BLaER1 treated with 17β-estradiol and CSF1 and Interleukin-3, amounts not matched to agents 10 nM and 100 nM (cell line): ENCODE measurements at regions not wholly inside any gene's neighbourhood (a gene's known extent, or its start where the extent isn't known, plus 50 kb on each side); places are given as distances from the start of the nearest gene placed in this dataset.

Source experiments
- H3K27ac ChIP-seq, 11 experiments: shearing (Covaris generic); formaldehyde crosslinking; 2 replicates each; pipeline ENCODE4 v1.8.1; 2022
- H3K27me3 ChIP-seq, 11 experiments: shearing (Covaris generic); formaldehyde crosslinking; 2 replicates each; pipeline ENCODE4 v1.8.1; 2022
- H3K36me3 ChIP-seq, 11 experiments: shearing (Covaris generic); formaldehyde crosslinking; 2 replicates each; pipeline ENCODE4 v1.8.1; 2022
- H3K4me1 ChIP-seq, 10 experiments: shearing (Covaris generic); formaldehyde crosslinking; 2 replicates each; pipeline ENCODE4 v1.8.1; 2022
- H3K4me2 ChIP-seq, 11 experiments: shearing (Covaris generic); formaldehyde crosslinking; 2 replicates each; pipeline ENCODE4 v1.8.1; 2022
- H3K4me3 ChIP-seq, 10 experiments: shearing (Covaris generic); formaldehyde crosslinking; 2 replicates each; pipeline ENCODE4 v1.8.1; 2022
- H3K9ac ChIP-seq, 11 experiments: shearing (Covaris generic); formaldehyde crosslinking; 2 replicates each; pipeline ENCODE4 v1.8.1; 2022
- H3K9me3 ChIP-seq, 11 experiments: shearing (Covaris generic); formaldehyde crosslinking; replicated peaks in 1 of 11; 2 replicates each; pipeline ENCODE4 v1.8.1; 2022
- H4K20me1 ChIP-seq, 11 experiments: shearing (Covaris generic); formaldehyde crosslinking; 2 replicates each; pipeline ENCODE4 v1.8.1; 2022
- Cebpa-rat ChIP-seq, 11 experiments: shearing (Covaris generic); IDR thresholded peaks; 2 replicates each; pipeline ENCODE4 v1.8.1; 2022

DNA sequence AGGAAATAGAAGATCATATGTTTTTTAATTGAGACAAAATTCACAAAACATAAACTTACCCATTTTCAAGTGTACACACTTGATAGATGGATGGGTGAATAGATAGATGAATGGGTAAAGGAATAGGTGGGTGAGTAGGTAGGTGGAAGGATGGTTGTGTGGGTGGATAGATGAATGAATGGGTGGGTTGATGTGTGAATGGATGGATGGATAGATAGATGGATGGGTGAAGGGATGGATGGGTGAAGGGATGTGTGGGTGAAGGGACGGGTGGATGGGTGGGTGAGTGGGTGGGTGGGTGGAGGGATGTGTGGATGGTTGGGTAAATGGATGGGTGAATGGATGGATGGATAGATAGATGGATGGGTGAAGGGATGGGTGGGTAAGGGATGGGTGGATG, 86.1 kb upstream of the KCND3 start:
- no peaks in the 10 kb centered on the region for H4K20me1 ChIP-seq

DNA sequence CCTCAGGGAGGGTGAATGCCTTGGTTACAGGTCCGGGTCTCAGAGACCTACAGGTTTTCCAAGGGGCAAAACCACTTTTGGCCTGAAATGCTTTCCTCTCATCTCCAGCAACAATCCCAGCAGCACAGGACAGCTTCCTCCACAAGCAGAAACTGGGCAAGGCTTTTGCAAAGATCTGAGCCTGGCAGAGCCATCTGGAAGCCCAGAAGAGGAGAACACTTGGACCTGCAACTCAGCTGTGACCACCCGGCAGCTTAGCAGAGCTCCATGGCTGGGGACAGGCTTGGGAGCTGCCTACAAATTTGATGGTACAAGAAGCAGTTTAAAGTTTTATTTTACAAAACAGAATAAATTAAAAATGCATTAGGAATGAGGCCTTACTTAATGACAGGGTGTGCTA, 90.0 kb upstream of the KCND3 start:
- no peak overlapping the region for H3K4me2 ChIP-seq
- no peaks in the 10 kb centered on the region for H3K4me1 ChIP-seq
- H3K4me3 ChIP-seq = no peak overlapping the region
- TF ChIP-seq Cebpa-rat (IDR thresholded peaks at IDR 0.05) = no peak
- H3K9me3 ChIP-seq = no peaks in the 10 kb centered on the region
- no peaks in the 10 kb centered on the region for H3K36me3 ChIP-seq
- H3K27ac ChIP-seq = no peak overlapping the region
- H3K27me3 ChIP-seq = no peaks in the 10 kb centered on the region
- no peaks in the 10 kb centered on the region for H4K20me1 ChIP-seq
- H3K9ac ChIP-seq = no peak overlapping the region

More for the DNA sequence above, 86.1 kb upstream of the KCND3 start:
- no peak overlapping the region for H3K4me2 ChIP-seq
- H3K9me3 ChIP-seq = peaks cover 9 to 22% (median 14%) of the 10 kb centered on the region in 11 experiments
- no peaks in the 10 kb centered on the region for H3K27me3 ChIP-seq
- no peak for TF ChIP-seq Cebpa-rat (IDR thresholded peaks at IDR 0.05)
- no peaks in the 10 kb centered on the region for H3K4me1 ChIP-seq
- no peak overlapping the region for H3K27ac ChIP-seq
- H3K36me3 ChIP-seq = no peaks in the 10 kb centered on the region
- no peak overlapping the region for H3K9ac ChIP-seq
- no peak overlapping the region for H3K4me3 ChIP-seq

DNA sequence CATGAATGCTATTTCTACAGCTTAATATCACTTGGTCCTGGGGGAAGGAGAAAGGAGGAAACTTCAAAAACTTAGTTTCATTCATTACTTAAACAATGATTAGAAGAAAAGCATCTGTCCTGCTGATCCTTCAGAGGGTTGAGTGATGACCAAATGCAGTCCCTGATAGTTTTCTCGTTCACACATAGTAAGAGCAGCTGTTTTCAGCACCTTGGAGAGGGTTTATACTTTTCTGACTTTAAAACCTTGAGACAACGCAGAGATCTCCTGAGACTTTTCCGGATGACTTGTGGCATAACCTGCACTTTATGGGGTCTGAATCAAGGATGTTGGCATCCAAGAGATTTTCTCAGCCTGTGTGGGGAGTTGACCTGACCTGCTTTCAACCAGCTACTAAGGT, 94.0 kb upstream of the KCND3 start:
- TF ChIP-seq Cebpa-rat (IDR thresholded peaks at IDR 0.05) = no peak
- Histone ChIP-seq H4K20me1 (no peaks in the 10 kb centered on the region), H3K4me2 (no peak overlapping the region), H3K27me3 (no peaks in the 10 kb centered on the region), H3K27ac (no peak overlapping the region), H3K9me3 (no peaks in the 10 kb centered on the region), H3K9ac (no peak overlapping the region), H3K36me3 (no peaks in the 10 kb centered on the region), H3K4me3 (no peak overlapping the region), H3K4me1 (no peaks in the 10 kb centered on the region)

DNA sequence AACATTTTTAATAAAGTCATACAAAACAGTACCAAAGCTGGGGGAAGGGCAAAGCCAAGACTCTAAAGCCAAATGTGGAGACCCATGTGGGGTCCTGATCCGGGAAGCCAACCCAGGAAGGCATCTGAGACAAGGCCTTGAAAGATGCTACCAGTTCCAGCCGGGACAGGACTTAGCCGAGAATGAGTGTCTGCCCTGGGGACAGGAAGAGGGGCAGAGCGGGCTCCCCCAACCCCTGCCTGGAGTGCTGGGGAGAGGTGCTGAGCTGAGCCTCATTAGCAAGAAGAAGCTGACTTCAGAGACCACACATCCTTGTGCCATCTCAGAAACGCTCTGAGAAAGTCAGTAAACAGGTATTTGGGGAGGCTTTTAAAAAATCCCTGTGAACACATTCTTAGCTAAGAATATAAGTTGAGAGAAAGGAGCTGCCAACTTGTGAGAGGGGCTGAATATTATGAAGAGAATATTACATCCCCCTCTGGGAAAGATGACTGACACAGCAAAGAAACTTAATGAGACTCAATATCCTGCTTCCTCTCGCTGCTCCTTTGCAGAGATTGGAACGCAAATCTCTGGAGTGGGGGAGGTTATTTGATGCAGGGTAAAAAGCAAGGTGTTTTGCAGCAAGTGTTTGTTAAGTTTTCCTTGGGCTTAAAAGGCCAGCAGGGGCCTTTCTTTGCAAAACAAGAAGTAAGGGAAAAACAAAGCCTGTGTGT, 103.3 kb upstream of the KCND3 start:
- H4K20me1 ChIP-seq = no peaks in the 10 kb centered on the region
- H3K4me1 ChIP-seq = peaks cover 0 to 5% (median 0%) of the 10 kb centered on the region in 10 experiments; a peak in 2 of 20 replicates
- H3K27ac ChIP-seq = no peak overlapping the region
- no peak for TF ChIP-seq Cebpa-rat (IDR thresholded peaks at IDR 0.05)
- no peaks in the 10 kb centered on the region for H3K27me3 ChIP-seq
- H3K9me3 ChIP-seq = no peaks in the 10 kb centered on the region
- H3K36me3 ChIP-seq = no peaks in the 10 kb centered on the region
- no peak overlapping the region for H3K4me2 ChIP-seq
- no peak overlapping the region for H3K9ac ChIP-seq
- H3K4me3 ChIP-seq = no peak overlapping the region

DNA sequence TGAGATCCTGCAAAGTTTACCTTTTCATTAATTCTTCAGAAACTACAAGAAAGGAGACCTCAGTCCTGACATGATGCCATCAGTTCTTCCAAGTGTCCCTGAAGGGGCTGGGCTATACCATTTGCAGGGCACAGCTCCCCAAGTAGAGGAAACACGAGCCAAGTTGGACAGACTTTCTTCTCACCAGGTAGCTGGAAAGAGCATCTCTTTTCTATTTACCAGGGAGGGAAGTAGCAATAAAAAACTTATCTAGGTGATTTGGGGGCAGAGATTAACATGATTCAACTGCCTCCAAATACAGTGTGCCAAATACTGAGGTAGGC, 103.9 kb upstream of the KCND3 start:
- Histone ChIP-seq H3K27me3 (no peaks in the 10 kb centered on the region), H3K4me2 (no peak overlapping the region), H3K9me3 (no peaks in the 10 kb centered on the region), H4K20me1 (no peaks in the 10 kb centered on the region), H3K36me3 (no peaks in the 10 kb centered on the region), H3K27ac (no peak overlapping the region), H3K4me1 (peaks cover 0 to 5% (median 0%) of the 10 kb centered on the region in 10 experiments; a peak in 2 of 20 replicates), H3K9ac (no peak overlapping the region), H3K4me3 (no peak overlapping the region)
- TF ChIP-seq Cebpa-rat (IDR thresholded peaks at IDR 0.05) = no peak

DNA sequence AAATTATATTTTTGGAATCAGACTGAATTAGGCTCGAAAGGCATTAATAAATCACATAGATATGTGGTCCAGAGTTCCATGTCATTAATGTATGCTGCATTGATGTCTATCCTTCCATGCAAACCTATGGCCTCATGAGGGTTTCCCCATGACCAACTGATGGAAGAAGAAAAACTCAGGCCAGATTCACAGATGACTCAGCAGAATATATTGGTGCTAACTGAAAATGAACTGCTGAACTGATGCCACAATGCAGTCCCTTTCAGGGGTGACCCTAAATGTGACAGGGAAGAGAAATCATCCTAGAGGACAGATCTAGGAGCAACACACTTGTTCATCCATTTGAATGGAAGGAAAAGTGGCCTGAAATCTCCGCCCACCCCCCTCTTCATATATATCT, 110.5 kb upstream of the KCND3 start:
- no peaks in the 10 kb centered on the region for H3K4me1 ChIP-seq
- no peak overlapping the region for H3K27ac ChIP-seq
- H3K9me3 ChIP-seq = peaks cover 0 to 20% (median 8%) of the 10 kb centered on the region in 11 experiments; a peak in 9 of 22 replicates
- H3K36me3 ChIP-seq = no peaks in the 10 kb centered on the region
- H3K4me2 ChIP-seq = no peak overlapping the region
- no peak for TF ChIP-seq Cebpa-rat (IDR thresholded peaks at IDR 0.05)
- no peak overlapping the region for H3K4me3 ChIP-seq
- H3K27me3 ChIP-seq = no peaks in the 10 kb centered on the region
- no peak overlapping the region for H3K9ac ChIP-seq
- no peaks in the 10 kb centered on the region for H4K20me1 ChIP-seq

DNA sequence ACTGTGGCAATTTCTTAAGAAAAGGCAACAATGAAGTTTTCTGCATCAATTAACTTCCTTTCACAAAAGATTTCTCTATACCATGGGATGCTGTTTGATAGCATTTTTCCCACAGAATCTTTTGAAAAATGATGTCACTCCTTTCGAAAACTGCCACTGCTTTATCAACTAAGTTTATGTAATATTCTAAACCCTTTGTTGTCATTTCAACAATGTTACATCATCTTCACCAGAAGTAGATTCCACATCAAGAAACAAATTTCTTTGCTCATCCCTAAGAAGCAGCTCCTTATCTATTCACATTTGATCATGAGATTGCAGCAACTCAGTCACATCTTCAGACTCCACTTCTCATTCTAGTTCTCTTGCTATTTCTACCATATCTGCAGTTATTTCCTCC, 116.1 kb upstream of the KCND3 start:
- Histone ChIP-seq H3K36me3 (no peaks in the 10 kb centered on the region), H3K9ac (no peak overlapping the region), H3K27me3 (no peaks in the 10 kb centered on the region), H3K27ac (no peak overlapping the region), H3K4me2 (no peak overlapping the region), H4K20me1 (no peaks in the 10 kb centered on the region), H3K4me3 (no peak overlapping the region), H3K4me1 (no peaks in the 10 kb centered on the region), H3K9me3 (peaks cover 16 to 39% (median 25%) of the 10 kb centered on the region in 11 experiments)
- no peak for TF ChIP-seq Cebpa-rat (IDR thresholded peaks at IDR 0.05)

DNA sequence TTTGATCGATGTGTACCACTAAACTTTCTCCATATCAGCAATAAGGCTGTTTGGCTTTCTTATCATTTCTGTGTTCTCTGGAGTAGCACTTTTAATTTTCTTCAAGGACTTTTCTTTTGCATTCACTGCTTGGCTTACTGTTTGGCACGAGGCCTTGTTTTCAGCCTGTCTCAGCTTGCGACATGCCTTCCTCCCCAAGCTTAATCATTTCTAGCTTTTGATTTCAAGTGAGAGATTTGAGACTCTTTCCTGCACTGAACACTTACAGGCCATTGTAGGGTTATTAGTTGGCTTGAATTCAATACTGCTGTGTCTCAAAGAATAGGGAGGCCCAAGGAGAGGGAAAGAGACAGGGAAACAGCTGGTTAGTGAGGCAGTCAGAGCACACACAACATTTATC, 120.6 kb upstream of the KCND3 start:
- no peaks in the 10 kb centered on the region for H4K20me1 ChIP-seq
- no peaks in the 10 kb centered on the region for H3K36me3 ChIP-seq
- peaks cover 13 to 22% (median 18%) of the 10 kb centered on the region in 11 experiments for H3K9me3 ChIP-seq
- H3K27ac ChIP-seq = no peak overlapping the region
- H3K4me1 ChIP-seq = peaks cover 0 to 14% (median 6%) of the 10 kb centered on the region in 10 experiments; a peak in 10 of 20 replicates
- no peak for TF ChIP-seq Cebpa-rat (IDR thresholded peaks at IDR 0.05)
- no peak overlapping the region for H3K9ac ChIP-seq
- no peak overlapping the region for H3K4me3 ChIP-seq
- no peaks in the 10 kb centered on the region for H3K27me3 ChIP-seq
- no peak overlapping the region for H3K4me2 ChIP-seq

DNA sequence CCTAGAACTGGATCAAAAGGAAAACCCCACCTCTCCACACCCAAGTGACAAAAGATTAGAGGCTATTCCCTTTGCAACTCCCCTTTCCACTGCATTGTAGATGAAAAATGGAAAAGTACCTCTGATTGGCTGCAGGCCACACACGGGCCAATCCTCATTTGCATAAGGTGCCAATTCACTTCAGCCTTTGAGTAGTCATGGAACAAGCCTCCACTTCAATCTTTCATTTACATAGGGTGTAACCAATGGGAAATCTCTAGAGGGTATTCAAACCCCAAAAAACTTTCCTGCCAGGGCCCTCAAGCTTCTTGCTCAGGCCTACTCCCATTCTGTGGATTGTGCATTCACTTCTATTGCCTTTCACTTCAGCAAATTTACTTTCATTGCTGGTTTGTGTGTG, 122.3 kb upstream of the KCND3 start:
- TF ChIP-seq Cebpa-rat (IDR thresholded peaks at IDR 0.05) = no peak
- Histone ChIP-seq H3K27me3 (no peaks in the 10 kb centered on the region), H3K9ac (no peak overlapping the region), H4K20me1 (no peaks in the 10 kb centered on the region), H3K36me3 (no peaks in the 10 kb centered on the region), H3K9me3 (peaks cover 5 to 14% (median 11%) of the 10 kb centered on the region in 11 experiments), H3K4me1 (peaks cover 0 to 14% (median 6%) of the 10 kb centered on the region in 10 experiments; a peak in 10 of 20 replicates), H3K4me3 (no peak overlapping the region), H3K27ac (no peak overlapping the region), H3K4me2 (no peak overlapping the region)

DNA sequence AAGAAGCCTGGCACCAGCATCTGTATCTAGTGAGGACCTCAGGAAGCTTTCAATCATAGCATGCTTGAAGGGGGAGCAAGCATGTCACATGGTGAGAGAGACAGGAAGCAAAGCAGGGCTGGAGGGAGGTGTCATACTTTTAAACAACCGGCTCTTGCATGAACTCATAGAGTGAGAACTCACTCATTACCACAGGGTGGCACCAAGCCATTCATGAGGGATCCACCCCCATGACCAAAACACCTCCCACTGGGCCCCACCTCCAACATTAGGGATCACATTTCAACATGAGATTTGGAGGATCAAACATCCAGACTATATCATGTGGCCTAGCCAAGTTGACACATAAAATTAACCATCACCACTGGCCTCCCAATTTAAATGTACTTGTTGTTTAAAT, 125.1 kb upstream of the KCND3 start:
- no peaks in the 10 kb centered on the region for H3K9me3 ChIP-seq
- no peaks in the 10 kb centered on the region for H3K27me3 ChIP-seq
- H3K36me3 ChIP-seq = no peaks in the 10 kb centered on the region
- no peak overlapping the region for H3K27ac ChIP-seq
- peak overlapping the region in 5 of 11 experiments; percentile 6 to 59 (median 25); a peak in 6 of 22 replicates for H3K4me2 ChIP-seq
- TF ChIP-seq Cebpa-rat (IDR thresholded peaks at IDR 0.05) = no peak
- H3K4me1 ChIP-seq = peaks cover 0 to 14% (median 6%) of the 10 kb centered on the region in 10 experiments; a peak in 10 of 20 replicates
- no peak overlapping the region for H3K9ac ChIP-seq
- no peak overlapping the region for H3K4me3 ChIP-seq
- H4K20me1 ChIP-seq = no peaks in the 10 kb centered on the region
